Osteoblast (primary cell): ENCODE measurements at regions not wholly inside any gene's neighbourhood (a gene's known extent, or its start where the extent isn't known, plus 50 kb on each side); places are given as distances from the start of the nearest gene placed in this dataset.

Experiments
- DNase-seq: peaks from one replicate; pipeline ENCODE4 v3.0.0; 2011; ENCODE audit warnings: low spot score, mixed read lengths; ENCODE audit not compliant: insufficient read length; ENCODE audit errors: missing footprints
- H2AFZ ChIP-seq: 2 replicates; pipeline ENCODE4 v1.6.0; 2011; ENCODE audit warnings: mild to moderate bottlenecking, low read length
- H3K27ac ChIP-seq: 2 replicates; pipeline ENCODE4 v1.5.1; 2011; ENCODE audit warnings: mild to moderate bottlenecking, low read depth, low read length, moderate library complexity
- H3K27me3 ChIP-seq: 2 replicates; pipeline ENCODE4 v1.6.0; 2012; ENCODE audit warnings: mild to moderate bottlenecking, control low read depth, inconsistent platforms, low read length, moderate library complexity; ENCODE audit not compliant: insufficient read depth
- H3K36me3 ChIP-seq: 2 replicates; pipeline ENCODE4 v1.5.1; 2011; ENCODE audit warnings: mild to moderate bottlenecking, low read length, control low read depth, moderate library complexity; ENCODE audit not compliant: insufficient read depth
- H3K4me1 ChIP-seq: 2 replicates; pipeline ENCODE4 v1.5.1; 2011; ENCODE audit warnings: mild to moderate bottlenecking, low read length, control low read depth, moderate library complexity; ENCODE audit not compliant: insufficient read depth
- H3K4me2 ChIP-seq: 2 replicates; pipeline ENCODE4 v1.6.0; 2011; ENCODE audit warnings: mild to moderate bottlenecking, low read length; ENCODE audit not compliant: insufficient read depth
- H3K4me3 ChIP-seq: fragments of 200-600 bp; sonication (generic); 3 replicates; pipeline ENCODE4 v1.5.1; 2012; ENCODE audit warnings: mild to moderate bottlenecking, low read length, inconsistent platforms; ENCODE audit not compliant: insufficient read depth
- H3K79me2 ChIP-seq: 2 replicates; pipeline ENCODE4 v1.6.0; 2012; ENCODE audit warnings: mild to moderate bottlenecking, low read length, control low read depth, inconsistent platforms; ENCODE audit not compliant: insufficient read depth
- H3K9me3 ChIP-seq: 2 replicates; pipeline ENCODE4 v1.5.1; 2011; ENCODE audit warnings: low read depth, low read length, control low read depth
- H4K20me1 ChIP-seq: 2 replicates; pipeline ENCODE4 v1.6.0; 2012; ENCODE audit warnings: mild to moderate bottlenecking, low read length, control low read depth; ENCODE audit not compliant: insufficient read depth
- CTCF ChIP-seq: IDR thresholded peaks from 2 replicates; pipeline ENCODE4 v1.5.1; 2011; ENCODE audit warnings: mild to moderate bottlenecking, low read depth, low read length, moderate library complexity; ENCODE audit errors: extremely low read depth

DNA sequence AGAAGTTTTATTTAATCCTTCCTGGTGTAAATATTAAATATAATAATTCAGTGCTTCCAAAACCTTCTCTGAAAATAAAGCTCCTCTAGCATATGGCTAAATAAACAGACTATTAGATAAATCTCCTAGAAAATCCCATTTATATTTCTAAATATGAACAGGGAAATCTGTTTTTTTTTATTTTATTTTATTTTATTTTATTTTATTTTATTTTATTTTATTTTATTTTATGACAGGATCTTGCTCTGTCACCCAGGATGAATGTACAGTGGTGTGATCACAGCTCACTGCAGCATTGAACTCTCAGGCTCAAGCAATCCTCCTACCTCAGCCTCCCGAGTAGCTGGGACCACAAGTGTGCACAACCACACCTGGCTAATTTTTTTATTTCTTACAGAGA is 673.5 kb downstream of the IRS1 start:
- no peak overlapping the region for H3K4me3 ChIP-seq
- no peaks in the 10 kb centered on the region for H3K36me3 ChIP-seq
- no peaks in the 10 kb centered on the region for H4K20me1 ChIP-seq
- TF ChIP-seq CTCF = no peak
- no peaks in the 10 kb centered on the region for H3K79me2 ChIP-seq
- peaks cover 13% of the 10 kb centered on the region for H3K4me1 ChIP-seq
- no peak overlapping the region for H3K4me2 ChIP-seq
- H2AFZ ChIP-seq = no peak overlapping the region
- H3K27me3 ChIP-seq = no peaks in the 10 kb centered on the region
- no peak overlapping the region for H3K27ac ChIP-seq
- DNase-seq = no peak
- no peaks in the 10 kb centered on the region for H3K9me3 ChIP-seq

DNA sequence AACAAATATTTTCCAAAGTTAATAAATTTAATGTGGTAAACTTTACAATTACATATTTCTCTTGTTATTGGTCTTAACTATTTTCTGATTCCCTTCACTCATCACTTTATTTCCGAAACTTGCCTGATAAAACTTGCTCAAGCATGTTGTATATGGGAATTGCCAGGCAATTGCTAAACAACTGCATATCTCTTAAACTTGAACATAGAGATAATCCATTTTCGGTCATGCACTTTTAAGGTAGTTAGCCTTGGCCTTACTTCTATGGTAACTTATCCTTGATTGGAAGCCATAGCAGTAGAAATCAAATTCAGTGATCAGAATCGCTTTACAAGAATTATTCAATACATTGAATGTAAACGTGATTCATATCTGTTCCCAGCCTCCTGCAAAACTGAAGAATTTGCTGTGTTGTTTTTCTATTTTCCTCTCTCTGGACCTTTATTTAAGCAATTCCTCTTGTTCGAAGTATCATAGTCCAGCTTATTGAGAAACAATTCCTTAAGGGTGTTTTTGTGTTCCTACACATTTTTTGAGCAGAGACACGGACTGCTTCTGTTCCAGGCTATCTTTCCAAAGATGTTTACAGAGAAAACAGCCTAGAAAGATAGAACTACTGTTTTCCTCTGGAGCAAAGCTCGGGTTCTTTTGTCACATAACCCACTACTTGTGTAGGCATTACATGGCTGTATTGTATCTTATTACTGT is 674.3 kb downstream of the IRS1 start:
- H3K27ac ChIP-seq = peak overlapping the region; percentile 27
- peaks cover 15% of the 10 kb centered on the region for H3K4me1 ChIP-seq
- H3K36me3 ChIP-seq = no peaks in the 10 kb centered on the region
- H3K79me2 ChIP-seq = no peaks in the 10 kb centered on the region
- H3K4me2 ChIP-seq = no peak overlapping the region
- H3K9me3 ChIP-seq = no peaks in the 10 kb centered on the region
- peak overlapping the region; percentile 52 for H2AFZ ChIP-seq
- no peak overlapping the region for H3K4me3 ChIP-seq
- no peaks in the 10 kb centered on the region for H4K20me1 ChIP-seq
- DNase-seq = no peak
- H3K27me3 ChIP-seq = no peaks in the 10 kb centered on the region
- no peak for TF ChIP-seq CTCF

GRCh38 chr2:226124548-226125011 is 675.0 kb downstream of the IRS1 start:
- H3K4me3 ChIP-seq = no peak overlapping the region
- peak overlapping the region; percentile 20 for H2AFZ ChIP-seq
- H3K4me2 ChIP-seq = peak overlapping the region; percentile 42
- H3K9me3 ChIP-seq = no peaks in the 10 kb centered on the region
- H3K79me2 ChIP-seq = no peaks in the 10 kb centered on the region
- H3K27ac ChIP-seq = peak overlapping the region; percentile 27
- H3K4me1 ChIP-seq = peaks cover 17% of the 10 kb centered on the region
- H3K27me3 ChIP-seq = no peaks in the 10 kb centered on the region
- no peak for DNase-seq
- H4K20me1 ChIP-seq = no peaks in the 10 kb centered on the region
- H3K36me3 ChIP-seq = no peaks in the 10 kb centered on the region
- TF ChIP-seq CTCF = no peak

DNA sequence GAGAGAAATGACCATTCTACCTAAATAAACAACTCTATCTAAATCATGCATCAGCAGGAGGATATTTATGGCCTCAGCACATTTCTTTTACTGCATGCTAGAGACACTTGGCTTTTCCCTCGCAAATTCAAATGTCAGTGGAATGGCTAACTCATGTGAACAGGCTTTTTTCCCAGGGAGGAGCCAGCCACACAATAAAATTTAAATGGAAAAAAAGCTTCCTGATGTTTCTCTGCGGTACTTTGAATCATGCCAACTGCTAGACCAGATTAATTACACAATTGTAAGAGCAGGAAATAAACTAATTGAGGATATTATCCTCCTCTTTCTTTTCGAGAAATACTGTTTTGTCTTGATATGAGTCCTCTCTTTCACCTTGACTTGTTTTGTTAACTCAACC is 676.3 kb downstream of the IRS1 start:
- H3K4me1 ChIP-seq = peaks cover 29% of the 10 kb centered on the region
- no peaks in the 10 kb centered on the region for H3K36me3 ChIP-seq
- no peak overlapping the region for H3K4me2 ChIP-seq
- no peaks in the 10 kb centered on the region for H3K9me3 ChIP-seq
- no peaks in the 10 kb centered on the region for H3K27me3 ChIP-seq
- DNase-seq = no peak
- H3K79me2 ChIP-seq = no peaks in the 10 kb centered on the region
- H3K4me3 ChIP-seq = no peak overlapping the region
- no peak for TF ChIP-seq CTCF
- no peak overlapping the region for H2AFZ ChIP-seq
- no peaks in the 10 kb centered on the region for H4K20me1 ChIP-seq
- no peak overlapping the region for H3K27ac ChIP-seq
